Activated CD4-positive, alpha-beta T cell treated with anti-CD3 and anti-CD28 coated beads, Interleukin-2, amount 50 U/mL, for 1 hour (primary cell): ENCODE measurements at regions not wholly inside any gene's neighbourhood (a gene's known extent, or its start where the extent isn't known, plus 50 kb on each side); places are given as distances from the start of the nearest gene placed in this dataset.
"Not testable (repeated sequence)": the region's sequence is repeated elsewhere in the genome, so short reads cannot be mapped to it uniquely, and the experiment has no call there.

Source experiments
- DNase-seq: peaks from one replicate; pipeline ENCODE4 v3.0.0-alpha.2; 2020

DNA sequence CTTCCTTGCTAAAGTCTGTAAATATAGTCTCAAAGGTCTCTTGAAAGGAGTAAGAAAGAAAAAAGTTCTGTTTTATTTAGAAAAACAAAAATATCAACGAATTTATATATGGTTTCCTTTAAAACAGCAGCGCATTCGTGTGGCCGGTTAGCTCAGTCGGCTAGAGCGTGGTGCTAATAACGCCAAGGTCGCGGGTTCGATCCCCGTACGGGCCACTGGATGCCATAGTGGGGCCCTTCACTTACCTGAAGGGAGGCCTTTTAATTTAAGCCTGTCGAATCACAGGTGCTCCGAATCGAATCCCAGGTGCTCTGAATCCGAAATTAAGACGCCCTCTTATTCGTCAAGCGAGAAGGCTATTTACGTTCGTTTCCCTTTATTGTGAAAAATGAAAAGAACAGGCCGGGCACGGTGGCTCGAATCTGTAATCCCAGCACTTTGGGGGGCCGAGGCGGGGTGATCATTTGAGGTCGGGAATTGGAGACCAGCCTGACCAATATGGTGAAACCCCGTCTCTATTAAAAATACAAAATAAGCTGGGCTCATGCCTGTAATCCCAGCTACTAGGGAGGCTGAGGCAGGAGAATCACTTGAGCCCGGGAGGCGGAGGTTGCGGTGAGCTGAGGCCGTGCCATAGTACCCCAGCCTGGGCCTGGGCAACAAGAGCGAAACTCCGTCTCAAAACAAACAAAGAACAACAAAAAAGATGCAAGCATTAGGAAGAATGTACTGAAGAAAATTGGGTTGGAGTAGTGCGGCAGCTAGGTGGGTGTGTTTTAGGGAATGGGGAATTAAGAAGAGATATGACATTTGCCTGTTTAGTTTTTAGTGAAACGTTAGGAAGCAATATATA, 195.8 kb upstream of the ZNF184 start:
- DNase-seq: no peak

DNA sequence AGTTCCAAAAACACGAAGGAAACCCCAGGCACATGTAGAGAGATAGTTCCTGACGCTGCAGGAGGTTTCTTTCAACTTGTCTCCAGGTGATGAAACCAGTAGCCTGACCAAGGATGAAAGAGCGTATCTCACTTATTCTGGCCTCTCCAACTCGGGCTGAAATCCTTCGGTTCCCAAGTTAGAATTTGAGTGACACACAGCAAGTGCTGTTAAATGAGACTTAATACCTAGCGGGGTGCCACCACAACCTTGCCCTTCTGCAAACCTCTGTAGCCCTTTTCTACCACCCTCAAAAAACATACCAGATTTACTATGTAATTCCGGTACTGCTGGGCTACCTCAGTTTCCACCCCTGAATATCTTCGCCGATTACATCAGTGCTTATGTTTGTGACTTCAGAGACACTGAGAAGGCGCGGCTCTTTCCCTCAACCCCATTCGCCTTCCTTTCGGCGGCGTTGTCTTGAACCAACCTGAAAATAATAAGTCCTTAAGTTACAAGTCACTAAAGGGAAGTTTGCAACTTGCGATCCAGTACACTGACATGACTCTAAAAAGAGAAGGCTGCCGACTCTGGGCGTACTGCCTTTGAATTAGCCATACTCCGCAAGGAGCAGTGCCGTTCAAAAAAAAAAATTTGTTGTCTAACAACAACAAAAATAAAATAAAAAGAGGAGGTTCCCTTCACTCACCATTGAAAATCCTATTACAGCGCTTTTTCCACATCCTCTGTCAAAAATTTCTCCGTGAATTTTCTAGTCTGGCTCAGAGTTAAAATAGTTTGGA, 194.9 kb upstream of the ZNF184 start:
- no peak for DNase-seq

DNA sequence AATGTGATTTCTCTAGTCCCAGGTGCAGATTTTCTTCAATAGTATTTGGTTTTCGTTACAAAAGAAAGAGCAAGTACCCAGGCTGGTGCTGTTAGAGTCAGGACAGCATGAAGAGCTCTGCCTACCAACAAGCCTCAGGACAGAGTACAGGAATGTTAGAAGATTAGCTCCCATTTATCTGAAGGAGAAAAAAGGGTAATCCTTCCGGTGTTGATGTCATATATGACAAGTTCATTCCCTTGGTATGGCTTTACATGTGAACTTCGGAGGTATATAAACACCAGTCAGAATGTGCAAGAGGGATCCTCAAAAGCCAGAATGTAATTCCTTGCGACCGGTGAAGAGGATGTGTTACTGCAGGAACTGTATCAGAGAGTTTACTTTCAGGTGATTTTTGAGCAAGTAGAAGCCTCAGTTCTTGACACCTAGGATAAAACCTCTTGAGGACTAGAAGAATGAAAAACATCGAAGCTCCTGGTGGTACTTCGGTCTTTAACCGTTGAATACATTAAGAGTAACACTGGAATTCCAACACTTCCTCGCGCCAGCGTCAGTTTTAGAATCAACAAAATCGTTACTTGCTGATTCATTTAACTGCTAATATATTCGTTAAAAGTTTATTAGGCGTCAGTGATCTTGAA, 194.2 kb upstream of the ZNF184 start:
- no peak for DNase-seq

DNA sequence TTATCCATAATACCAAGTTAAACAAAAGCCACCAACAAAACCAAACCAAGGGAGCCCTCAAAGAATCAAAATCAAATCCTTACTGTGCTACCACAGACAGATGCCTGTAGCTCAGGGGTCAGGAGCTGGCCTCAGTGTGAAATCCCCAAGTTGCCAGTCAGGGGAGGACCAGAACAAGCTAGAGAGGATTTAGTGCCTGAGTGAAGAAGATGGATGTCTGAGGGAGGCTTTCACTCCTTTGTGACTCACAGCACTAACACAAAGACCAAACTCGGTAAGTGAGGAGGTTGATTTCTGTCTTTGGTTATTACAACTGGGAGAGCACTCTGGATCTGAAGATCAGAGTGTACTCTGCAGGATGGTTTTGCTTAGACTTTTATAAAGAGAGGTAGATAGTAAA, 189.9 kb upstream of the ZNF184 start:
- no peak for DNase-seq

DNA sequence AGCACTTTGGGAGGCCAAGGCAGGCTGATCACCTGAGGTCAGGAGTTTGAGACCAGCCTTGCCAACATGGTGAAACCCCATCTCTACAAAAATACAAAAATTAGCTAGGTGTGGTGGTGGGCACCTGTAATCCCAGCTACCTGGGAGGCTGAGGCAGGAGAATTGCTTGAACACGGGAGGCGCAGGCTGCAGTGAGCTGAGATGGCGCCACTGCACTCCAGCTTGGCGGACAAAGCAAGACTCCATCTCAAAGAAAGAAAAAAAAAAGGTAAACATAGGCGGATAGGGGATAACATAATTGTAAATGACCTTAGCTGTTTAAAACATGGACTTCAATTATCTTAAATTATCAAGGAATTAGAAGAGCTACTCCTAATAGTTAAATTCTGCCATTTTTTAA, 189.3 kb upstream of the ZNF184 start:
- not testable (repeated sequence) for DNase-seq

DNA sequence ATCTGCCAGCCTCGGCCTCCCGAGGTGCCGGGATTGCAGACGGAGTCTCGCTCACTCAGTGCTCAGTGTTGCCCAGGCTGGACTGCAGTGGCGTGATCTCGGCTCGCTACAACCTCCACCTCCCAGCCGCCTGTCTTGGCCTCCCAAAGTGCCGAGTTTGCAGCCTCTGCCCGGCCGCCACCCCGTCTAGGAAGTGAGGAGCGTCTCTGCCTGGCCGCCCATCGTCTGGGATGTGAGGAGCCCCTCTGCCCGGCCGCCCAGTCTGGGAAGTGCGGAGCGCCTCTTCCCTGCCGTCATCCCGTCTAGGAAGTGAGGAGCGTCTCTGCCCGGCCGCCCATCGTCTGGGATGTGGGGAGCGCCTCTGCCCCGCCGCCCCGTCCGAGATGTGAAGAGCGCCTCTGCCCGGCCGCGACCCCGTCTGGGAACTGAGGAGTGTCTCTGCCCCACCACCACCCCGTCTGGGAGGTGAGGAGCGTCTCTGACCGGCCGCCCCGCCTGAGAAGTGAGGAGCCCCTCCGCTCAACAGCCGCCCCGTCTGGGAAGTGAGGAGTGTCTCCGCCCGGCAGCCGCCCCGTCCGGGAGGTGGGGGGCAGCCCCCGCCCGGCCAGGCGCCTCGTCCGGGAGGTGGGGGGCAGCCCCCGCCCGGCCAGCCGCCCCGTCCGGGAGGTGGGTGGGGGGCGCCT, 180.4 kb upstream of the ZNF184 start:
- DNase-seq: not testable (repeated sequence)

DNA sequence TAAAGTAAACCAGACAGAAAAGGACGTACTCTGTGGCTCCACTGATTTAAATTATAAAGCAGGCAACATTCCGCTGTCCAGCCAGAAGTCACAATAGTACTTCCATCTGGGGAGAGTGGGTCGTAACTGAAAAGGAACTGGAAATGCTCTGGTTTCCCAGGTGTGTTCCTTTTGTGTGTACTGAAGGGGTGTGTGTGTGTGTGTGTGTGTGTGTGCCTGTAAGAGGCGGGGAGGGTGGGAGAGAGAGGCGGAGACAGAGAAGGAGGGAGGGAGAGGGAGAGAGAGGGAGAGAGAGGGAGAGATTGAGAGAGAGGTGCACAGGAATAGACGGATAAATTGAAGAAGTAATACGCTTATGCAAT, 178.4 kb upstream of the ZNF184 start:
- no peak for DNase-seq

DNA sequence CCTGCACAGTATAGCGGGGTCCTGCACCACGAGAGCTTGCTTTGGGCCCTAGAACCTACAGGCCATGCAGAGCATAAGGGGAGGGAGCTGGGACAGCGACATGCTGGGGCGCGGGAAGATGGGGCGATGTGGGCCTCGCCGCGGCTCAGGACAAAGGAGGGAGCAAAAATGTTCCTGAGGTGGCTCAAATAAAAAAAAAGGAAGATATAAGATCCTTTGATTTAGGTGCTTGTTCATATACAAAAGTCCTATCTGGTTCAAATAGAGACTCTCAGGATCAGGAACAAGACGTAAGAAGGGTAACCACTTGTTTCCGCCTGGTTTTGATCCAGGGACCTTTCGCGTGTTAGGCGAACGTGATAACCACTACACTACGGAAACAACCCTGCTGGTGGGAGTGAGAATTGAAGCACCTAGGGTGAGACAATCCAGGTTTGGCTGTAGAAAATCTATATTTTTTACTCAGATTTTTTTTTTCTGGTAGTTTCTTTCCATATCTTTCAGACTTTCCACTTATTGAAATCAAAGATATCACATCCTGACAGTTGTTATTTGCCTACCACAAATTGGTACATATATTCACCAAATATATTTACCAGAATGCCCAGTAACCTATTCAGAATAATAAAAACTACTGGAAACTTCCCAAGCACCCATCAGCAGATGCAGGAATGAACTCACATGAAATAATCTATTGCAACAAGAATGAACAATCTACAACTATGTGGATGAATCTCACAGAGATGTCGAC, 177.9 kb upstream of the ZNF184 start:
- DNase-seq: no peak

DNA sequence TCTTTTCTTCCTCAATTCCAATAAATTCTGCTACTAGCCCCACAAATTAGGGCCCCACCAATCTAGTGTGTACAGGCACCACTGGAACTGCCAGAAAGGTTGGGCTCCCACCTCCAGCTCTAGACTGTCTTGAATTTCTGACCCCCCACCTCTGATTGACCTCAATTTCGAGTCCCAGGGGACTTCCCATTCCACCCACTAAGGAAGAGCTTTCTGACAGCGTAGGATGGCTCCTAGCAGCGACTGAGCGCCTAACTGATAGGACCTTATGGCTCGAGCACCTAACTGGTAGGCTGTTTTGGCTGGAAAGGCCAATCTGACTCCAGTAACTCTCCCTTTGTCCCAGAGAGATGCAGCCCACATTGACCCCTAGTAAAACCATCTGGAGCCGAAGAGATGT, 171.6 kb upstream of the ZNF184 start:
- no peak for DNase-seq

DNA sequence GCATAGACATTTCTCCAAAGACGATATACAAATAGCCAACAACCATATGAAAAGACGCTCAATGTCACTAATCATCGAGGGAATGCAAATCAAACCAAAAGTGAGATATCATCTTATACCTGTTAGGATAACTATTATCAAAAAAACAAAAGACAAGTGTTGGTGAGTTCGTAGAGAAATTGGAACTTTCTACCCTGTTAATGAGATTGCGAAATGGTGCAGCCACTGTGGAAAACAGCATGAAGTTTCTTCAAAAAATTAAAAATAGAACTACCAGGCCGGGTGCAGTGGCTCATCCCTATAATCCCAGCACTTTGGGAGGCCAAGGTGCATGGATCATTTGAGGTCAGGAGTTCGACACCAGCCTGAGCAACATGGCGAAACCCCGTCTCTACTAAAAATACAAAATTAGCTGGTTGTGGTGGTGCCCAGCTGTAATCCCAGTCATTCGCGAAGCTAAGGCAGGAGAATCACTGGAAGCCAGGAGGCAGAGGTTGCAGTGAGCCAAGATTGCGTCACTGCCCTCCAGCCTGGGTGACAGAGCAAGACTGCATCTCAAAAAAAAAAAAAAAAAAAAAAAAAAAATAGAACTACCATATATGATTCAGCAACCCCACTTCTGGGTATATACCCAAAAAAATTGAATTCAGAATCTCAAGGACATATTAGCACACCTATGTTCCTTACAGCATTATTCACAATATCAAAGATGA, 170.0 kb upstream of the ZNF184 start:
- no peak for DNase-seq

DNA sequence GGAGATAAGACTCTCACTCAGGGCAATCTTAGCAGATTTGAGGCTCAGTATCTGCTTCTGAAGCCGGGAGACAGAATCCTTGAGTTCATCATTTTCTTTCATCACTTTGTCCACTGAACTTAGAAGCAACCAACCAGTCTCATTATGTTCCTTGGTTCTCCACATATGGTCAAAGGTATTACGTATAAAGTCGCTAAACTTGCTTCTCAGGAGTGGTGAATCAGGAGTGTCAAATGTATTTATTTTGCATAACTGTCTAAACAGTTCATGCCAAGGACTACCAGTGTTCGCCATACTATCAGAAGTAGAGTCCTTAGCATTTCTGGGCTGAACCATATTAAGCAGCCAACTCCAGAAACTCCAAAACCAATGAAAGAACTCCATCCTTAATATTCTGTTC, 163.0 kb upstream of the ZNF184 start:
- not testable (repeated sequence) for DNase-seq

DNA sequence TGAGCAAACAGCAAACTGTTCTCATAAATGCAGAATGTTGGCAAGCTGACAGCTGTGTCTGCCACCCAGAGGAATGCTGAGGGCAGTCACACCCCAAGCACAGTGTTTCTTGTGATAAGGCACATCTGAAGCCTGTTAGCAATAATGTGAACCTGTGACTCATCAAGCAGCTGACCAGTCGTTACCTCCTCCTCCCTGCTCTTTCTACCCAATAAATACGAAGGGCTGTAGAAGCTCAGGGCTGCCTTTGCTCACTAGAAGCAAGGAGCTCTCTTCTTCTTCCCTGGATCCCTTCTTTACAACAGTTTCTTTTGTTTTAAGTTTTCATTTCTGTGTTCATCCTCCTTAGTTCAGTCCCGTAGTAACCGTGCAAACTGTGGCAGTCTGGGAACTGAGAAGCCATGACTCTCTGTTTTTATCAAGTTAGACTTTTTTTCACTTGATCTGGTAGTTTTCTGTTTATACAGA, 160.3 kb upstream of the ZNF184 start:
- not testable (repeated sequence) for DNase-seq

DNA sequence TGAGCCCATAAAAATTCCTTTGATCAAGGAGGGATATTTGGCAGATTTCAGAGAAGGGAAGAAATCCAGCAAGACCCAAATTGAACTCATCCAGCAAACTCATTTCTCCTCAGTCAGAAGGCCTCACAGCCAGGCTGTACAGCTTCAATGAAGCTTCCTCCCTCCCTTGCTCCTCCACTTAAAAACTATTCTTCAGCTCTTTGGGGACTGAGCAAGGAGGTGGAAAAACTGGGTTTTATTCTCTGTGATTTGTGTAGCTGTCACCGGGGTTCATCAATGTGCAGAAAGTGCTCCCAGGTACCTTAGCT, 158.7 kb upstream of the ZNF184 start:
- no peak for DNase-seq

DNA sequence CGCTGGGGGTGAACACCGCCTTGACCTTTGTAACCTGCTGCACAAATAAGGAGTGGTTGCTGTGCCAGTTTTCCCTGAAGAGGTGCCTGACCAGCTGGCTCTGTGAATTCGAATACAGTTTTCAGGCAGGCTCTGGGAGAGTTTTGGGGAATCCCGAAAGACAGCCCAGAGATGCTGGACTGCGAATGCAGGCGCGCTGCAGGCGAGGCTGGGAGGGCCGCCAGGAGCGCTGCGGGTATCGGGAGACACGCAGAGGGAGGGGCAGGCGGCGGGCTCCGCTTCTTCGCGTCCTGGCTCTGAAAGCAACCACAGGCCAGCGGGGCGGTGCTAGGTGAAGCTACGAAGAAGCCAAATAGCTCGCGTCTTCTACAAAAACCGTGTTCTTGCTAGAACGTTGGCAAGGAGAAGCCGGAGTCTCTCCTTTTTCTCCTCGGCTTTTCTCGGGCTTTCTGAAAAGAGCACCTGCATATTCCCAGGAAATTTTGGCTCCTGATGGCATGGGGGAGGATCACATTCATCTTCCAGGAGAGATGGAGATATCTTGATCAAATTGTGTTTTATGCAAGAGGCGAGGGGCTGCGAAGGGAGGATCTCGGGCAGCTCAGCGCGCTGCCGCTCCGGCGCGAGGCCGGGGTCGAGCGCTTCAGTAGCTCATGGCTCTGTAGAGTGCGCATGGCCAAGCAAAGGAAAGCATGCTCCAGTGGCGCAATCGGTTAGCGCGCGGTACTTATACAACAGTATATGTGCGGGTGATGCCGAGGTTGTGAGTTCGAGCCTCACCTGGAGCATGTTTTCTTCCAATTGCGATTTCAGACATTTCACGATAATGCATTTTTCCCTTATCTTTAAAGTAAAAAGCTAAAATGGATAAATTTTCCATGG, 158.1 kb upstream of the ZNF184 start:
- no peak for DNase-seq

DNA sequence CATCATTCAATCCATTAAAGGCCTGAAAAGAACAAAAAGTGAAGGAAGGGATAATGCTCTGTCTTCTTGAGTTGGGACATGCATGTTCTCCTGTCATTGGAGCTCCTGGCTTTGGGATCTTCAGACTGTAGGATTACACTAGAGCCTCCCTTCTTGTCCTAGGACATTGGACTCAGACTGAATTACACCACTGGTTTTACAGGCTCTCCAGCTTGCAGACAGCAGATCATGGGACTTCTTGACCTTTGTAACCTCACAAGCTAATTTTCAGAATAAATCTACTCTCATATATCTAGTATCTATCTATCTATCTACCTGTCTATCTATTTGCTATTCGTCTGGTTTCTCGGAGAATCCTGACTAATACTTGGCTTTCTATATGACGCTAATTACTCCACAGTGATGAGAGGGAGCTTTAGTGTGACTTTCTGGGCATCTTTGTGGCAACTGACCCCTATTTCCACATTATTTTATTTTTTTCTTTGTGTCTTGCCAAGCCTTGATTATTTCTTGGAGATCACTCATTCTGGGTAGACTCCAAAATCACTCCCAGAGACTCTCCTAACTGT, 151.9 kb upstream of the ZNF184 start:
- no peak for DNase-seq

DNA sequence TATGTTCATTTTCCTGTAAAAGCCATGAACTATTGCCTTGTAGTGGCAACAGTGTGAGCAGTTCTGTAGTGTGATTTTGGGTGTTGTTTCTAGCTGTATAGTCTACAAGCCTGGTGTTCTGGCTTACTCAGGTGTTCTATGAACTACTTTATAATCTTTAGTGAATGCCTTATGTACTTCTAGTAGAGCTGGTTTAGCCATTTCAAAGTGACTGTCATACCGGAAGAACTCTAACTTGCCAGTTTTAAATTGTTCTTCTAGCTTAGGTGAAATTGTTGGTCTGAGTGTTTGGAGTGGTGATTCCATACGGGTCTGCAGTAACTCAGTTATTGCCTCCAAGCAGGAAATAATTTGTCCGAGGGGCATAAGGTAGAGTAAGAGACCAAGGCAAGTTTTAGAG, 150.2 kb upstream of the ZNF184 start:
- no peak for DNase-seq

DNA sequence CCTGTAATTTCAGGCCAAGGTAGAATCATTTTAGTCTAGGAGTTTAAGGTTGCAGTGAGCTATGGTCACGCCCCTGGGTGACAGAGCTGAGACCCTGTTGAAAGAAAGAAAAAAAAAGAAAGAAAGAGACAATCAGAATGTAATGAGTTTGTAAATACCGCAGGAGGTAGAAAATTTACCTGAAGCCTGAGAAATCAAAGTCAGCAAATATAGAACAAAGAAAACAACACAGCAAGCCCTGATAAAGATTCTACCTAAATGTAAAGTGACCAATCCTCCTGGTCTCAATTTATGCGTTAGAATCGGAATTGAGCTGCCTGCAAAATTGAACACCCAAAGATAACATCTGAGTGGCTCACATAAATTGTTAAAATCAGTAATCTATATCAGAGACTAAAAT, 146.5 kb upstream of the ZNF184 start:
- DNase-seq: no peak

DNA sequence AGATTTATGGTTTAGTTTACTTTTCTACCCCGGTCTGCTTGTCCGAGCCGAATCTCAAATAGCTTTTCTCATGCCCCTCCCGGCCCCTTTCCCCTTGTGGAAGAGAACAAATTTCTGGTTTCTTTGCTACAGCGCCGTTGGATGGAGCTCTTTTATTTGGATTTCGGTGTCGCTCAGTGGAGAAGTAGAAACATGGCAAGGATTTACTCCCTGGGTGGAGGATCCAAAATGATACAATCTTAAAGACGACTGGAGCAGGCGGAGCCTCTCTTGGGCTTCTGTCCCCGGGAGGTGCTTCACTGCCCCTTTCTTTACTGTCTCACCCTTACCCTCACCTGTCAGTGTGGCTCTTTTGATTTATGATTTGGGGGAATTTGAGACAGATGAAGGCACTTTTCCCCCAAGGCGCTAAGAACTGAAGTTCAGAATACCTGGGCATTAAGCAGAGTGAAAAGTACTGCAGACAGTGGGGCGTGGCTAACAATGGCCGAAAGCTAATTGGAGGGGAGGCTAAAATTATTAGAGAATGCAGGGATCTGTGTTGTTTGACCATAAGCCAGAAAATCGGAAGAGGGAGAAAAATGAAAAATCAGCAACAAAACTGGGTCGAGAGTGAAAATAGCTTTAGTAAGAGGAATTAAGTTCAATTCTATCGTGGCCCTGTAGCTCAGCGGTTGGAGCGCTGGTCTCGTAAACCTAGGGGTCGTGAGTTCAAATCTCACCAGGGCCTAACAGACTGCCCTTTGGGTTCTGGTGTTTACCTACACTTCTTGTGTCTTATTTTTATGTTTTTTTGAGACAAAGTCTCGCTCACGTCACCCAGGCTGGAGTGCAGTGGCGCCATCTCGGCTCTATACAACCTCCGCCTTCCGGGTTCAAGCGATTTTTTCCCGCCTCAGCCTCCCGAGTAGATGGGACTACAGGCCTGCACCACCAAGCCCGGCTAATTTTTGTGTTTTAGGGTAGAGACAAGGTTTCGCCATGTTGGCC, 145.1 kb upstream of the ZNF184 start:
- no peak for DNase-seq

DNA sequence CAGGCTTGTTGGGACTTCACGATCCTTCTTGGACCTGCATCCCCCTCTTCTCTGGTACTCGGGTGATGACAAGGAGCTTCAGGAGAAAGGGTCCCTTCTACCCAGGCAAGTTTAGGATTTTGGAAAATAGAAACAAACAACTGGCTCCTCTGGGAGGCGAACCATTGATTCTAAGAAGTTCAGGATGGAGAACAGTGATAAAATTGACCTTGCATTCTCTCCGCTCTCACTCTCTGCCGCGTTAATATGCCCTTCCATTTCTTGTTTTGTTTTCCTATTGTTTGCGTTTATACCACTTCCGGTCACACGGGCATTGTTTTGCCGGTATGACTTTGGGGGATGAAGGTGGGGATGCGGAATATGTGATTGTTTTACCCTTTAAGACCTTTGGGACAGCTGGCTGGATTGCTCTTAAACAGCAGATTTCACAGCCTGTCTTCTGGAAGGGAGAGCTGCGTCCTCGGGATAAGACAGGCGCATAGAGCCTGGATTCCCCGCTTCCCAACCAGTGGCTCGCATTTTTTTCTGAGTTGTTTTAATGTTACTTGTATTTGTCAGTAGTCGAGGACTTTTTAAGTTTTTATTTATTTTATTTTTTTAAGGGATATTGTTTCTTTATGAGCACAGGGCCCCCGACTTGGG, 144.3 kb upstream of the ZNF184 start:
- no peak for DNase-seq
